ENCODE measurements at regions not wholly inside any gene's neighbourhood (a gene's known extent, or its start where the extent isn't known, plus 50 kb on each side); places are given as distances from the start of the nearest gene placed in this dataset.
"Not testable (repeated sequence)": the region's sequence is repeated elsewhere in the genome, so short reads cannot be mapped to it uniquely, and the experiment has no call there.

- no peak for DNase-seq (ENCODE audit: low spot score in 2 of 2)
- no peaks in the 10 kb centered on the region for H3K4me1 ChIP-seq
- no peak overlapping the region for H3K27ac ChIP-seq
- TF ChIP-seq POLR2A (IDR thresholded peaks at IDR 0.05), result no peak
- TF ChIP-seq CTCF (IDR thresholded peaks at IDR 0.05), result no peak
- TF ChIP-seq POLR2AphosphoS5 (IDR thresholded peaks at IDR 0.05), result no peak
- no peaks in the 10 kb centered on the region for H3K27me3 ChIP-seq
- intact Hi-C loops (cut with DNase I; ENCODE audit: low total_unique reads), result no loop called here
- H3K36me3 ChIP-seq, result no peaks in the 10 kb centered on the region
- H3K4me3 ChIP-seq, result no peak overlapping the region
- H3K9me3 ChIP-seq, result no peaks in the 10 kb centered on the region
These were observed 67.5 kb upstream of the SAMSN1 start for GRCh38 chr21:14613486-14614224.

- H3K27ac ChIP-seq; H3K36me3 ChIP-seq; H3K4me1 ChIP-seq; H3K9me3 ChIP-seq; H3K4me3 ChIP-seq; intact Hi-C loops (cut with DNase I; ENCODE audit: low total_unique reads); H3K27me3 ChIP-seq; DNase-seq (ENCODE audit: low spot score in 2 of 2): not testable (repeated sequence)
These were observed 64.0 kb upstream of the SAMSN1 start for GRCh38 chr21:14610119-14610518.

GRCh38 chr21:14609274-14609673 lies 63.2 kb upstream of the SAMSN1 start:
- Histone ChIP-seq H3K27ac (no peak overlapping the region), H3K9me3 (no peaks in the 10 kb centered on the region), H3K27me3 (no peaks in the 10 kb centered on the region), H3K4me3 (no peak overlapping the region), H3K36me3 (no peaks in the 10 kb centered on the region), H3K4me1 (no peaks in the 10 kb centered on the region)
- DNase-seq (ENCODE audit: low spot score in 2 of 2), result no peak
- intact Hi-C loops (cut with DNase I; ENCODE audit: low total_unique reads), result no loop called here
- TF ChIP-seq POLR2AphosphoS5 (IDR thresholded peaks at IDR 0.05) (no peak), POLR2A (IDR thresholded peaks at IDR 0.05) (no peak), CTCF (IDR thresholded peaks at IDR 0.05) (no peak)

- no peaks in the 10 kb centered on the region for H3K36me3 ChIP-seq
- DNase-seq (ENCODE audit: low spot score in 2 of 2), result no peak
- TF ChIP-seq POLR2AphosphoS5 (IDR thresholded peaks at IDR 0.05) (no peak), POLR2A (IDR thresholded peaks at IDR 0.05) (no peak), CTCF (IDR thresholded peaks at IDR 0.05) (no peak)
- no peaks in the 10 kb centered on the region for H3K9me3 ChIP-seq
- no peaks in the 10 kb centered on the region for H3K4me1 ChIP-seq
- no peak overlapping the region for H3K27ac ChIP-seq
- no peaks in the 10 kb centered on the region for H3K27me3 ChIP-seq
- H3K4me3 ChIP-seq, result no peak overlapping the region
- intact Hi-C loops (cut with DNase I; ENCODE audit: low total_unique reads), result no loop called here
These were observed 61.1 kb upstream of the SAMSN1 start for GRCh38 chr21:14607262-14607661.

- Histone ChIP-seq H3K27ac (no peak overlapping the region), H3K36me3 (no peaks in the 10 kb centered on the region), H3K4me1 (no peaks in the 10 kb centered on the region), H3K9me3 (no peaks in the 10 kb centered on the region), H3K27me3 (no peaks in the 10 kb centered on the region), H3K4me3 (no peak overlapping the region)
- TF ChIP-seq POLR2AphosphoS5 (IDR thresholded peaks at IDR 0.05) (no peak), CTCF (IDR thresholded peaks at IDR 0.05) (no peak), POLR2A (IDR thresholded peaks at IDR 0.05) (no peak)
- DNase-seq (ENCODE audit: low spot score in 2 of 2), result no peak
- intact Hi-C loops (cut with DNase I; ENCODE audit: low total_unique reads), result no loop called here
These were observed 57.1 kb upstream of the SAMSN1 start for GRCh38 chr21:14603202-14603601.
